ENCODE measurements at regions not wholly inside any gene's neighbourhood (a gene's known extent, or its start where the extent isn't known, plus 50 kb on each side); places are given as distances from the start of the nearest gene placed in this dataset.

DNA sequence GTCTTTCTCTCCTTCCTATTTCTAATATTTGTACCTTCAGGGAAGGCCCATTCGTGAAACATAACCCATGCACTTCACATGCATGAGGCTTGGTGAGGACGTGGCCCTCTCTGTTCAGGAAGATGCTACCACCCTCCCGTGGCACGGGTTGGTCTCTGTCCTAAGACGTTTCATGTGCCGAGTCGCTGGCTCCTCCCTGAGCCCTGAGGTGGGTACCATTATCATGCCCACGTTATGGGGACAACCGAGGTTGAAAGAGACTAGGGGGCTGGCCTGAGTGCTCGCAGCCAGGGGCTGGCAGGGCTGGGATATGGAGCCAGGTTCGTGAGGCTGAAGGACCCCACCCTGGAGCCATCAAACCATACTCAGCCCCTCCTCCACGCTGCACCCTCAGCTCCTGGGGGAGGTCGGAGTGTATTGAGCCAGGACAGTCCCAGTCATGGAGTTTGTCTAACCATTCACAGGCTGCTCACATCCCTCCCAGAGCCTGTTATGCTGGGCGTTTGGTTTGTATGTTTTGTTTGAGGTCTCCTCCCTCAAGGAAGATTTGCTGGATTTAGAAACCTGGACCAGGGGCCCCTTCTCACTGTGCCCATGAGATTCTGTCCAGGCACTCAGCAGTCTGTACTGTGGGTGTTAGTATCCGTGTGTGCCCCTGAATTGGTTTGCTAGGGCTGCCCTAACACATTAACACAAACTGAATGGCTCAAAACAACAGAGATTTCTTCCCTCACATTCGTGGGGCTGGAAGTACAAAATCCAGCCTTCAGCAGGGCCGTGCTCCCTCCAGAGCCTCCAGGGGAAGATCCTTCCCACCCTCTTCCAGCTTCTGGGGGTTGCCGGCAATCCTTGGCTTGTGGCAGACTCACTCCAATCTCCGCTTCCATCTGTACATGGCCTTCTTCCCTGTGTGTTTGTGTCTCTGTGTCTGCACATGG lies 88.3 kb downstream of the ANKRD60 start:
- Histone ChIP-seq H3K36me3 (no peaks in the 10 kb centered on the region), H3K27ac (no peak overlapping the region), H3K27me3 (no peaks in the 10 kb centered on the region), H3K9me3 (no peaks in the 10 kb centered on the region), H3K4me3 (replicated peaks in 1 of 3) (no peak overlapping the region), H3K4me1 (peaks cover 0 to 8% of the 10 kb centered on the region in 2 donors)
- 70 to 78% methylated on average over 15 to 18 of the region's 19 CpGs for WGBS, 2 donors
- intact Hi-C loops (cut with DNase I): no loop called here
- DNase-seq: no peak
- no peak for TF ChIP-seq POLR2A (IDR thresholded peaks at IDR 0.05)
- no peak for TF ChIP-seq CTCF (IDR thresholded peaks at IDR 0.05)

DNA sequence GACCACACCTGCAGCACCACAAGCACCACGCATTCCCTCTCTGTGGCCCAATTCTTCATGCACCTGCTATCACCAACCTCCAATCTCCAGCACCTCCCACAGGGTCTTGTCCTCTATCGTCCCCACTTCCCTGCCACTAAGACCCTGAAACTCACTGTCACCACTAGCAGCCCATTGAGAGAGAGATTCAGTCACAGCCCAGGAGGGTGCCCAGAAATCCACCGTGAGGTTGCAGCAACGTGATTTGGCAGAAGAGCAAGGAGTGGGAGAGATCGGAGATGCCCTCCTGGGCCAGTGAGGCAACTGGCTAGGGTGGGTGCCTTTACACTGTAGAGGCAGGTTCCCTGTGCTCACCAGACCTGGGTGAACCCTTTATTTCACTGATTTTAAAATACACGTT lies 90.1 kb downstream of the ANKRD60 start:
- H3K27ac ChIP-seq: no peak overlapping the region
- intact Hi-C loops (cut with DNase I): no loop called here
- no peaks in the 10 kb centered on the region for H3K27me3 ChIP-seq
- peaks cover 0 to 8% of the 10 kb centered on the region in 2 donors for H3K4me1 ChIP-seq
- H3K4me3 ChIP-seq (replicated peaks in 1 of 3): no peak overlapping the region
- no peaks in the 10 kb centered on the region for H3K9me3 ChIP-seq
- TF ChIP-seq POLR2A (IDR thresholded peaks at IDR 0.05) (no peak), CTCF (IDR thresholded peaks at IDR 0.05) (no peak)
- H3K36me3 ChIP-seq: no peaks in the 10 kb centered on the region
- 81 to 84% methylated on average over 5 to 6 of the region's 6 CpGs for WGBS, 2 donors
- DNase-seq: no peak

- H3K36me3 ChIP-seq: no peaks in the 10 kb centered on the region
- TF ChIP-seq POLR2A (IDR thresholded peaks at IDR 0.05) (no peak), CTCF (IDR thresholded peaks at IDR 0.05) (no peak)
- DNase-seq: no peak
- 88 to 89% methylated on average over 9 of the region's 9 CpGs for WGBS, 2 donors
- H3K4me3 ChIP-seq (replicated peaks in 1 of 3): no peak overlapping the region
- peaks cover 0 to 8% of the 10 kb centered on the region in 2 donors for H3K4me1 ChIP-seq
- intact Hi-C loops (cut with DNase I): no loop called here
- H3K27me3 ChIP-seq: no peaks in the 10 kb centered on the region
- H3K9me3 ChIP-seq: no peaks in the 10 kb centered on the region
- no peak overlapping the region for H3K27ac ChIP-seq
Measured at GRCh38 chr20:58137651-58138265, 90.7 kb downstream of the ANKRD60 start.

GRCh38 chr20:58137236-58137635 lies 91.2 kb downstream of the ANKRD60 start:
- no peak for DNase-seq
- WGBS, 2 donors: 93 to 96% methylated on average over 7 of the region's 7 CpGs
- intact Hi-C loops (cut with DNase I): no loop called here

More at GRCh38 chr20:58137236-58137635, 91.2 kb downstream of the ANKRD60 start:
- TF ChIP-seq POLR2A (IDR thresholded peaks at IDR 0.05): no peak
- TF ChIP-seq CTCF (IDR thresholded peaks at IDR 0.05): no peak
- Histone ChIP-seq H3K27me3 (no peaks in the 10 kb centered on the region), H3K9me3 (no peaks in the 10 kb centered on the region), H3K27ac (no peak overlapping the region), H3K36me3 (no peaks in the 10 kb centered on the region), H3K4me1 (peaks cover 0 to 8% of the 10 kb centered on the region in 2 donors), H3K4me3 (replicated peaks in 1 of 3) (no peak overlapping the region)
